ENCODE measurements at regions not wholly inside any gene's neighbourhood (a gene's known extent, or its start where the extent isn't known, plus 50 kb on each side); places are given as distances from the start of the nearest gene placed in this dataset.
"Not testable (repeated sequence)": the region's sequence is repeated elsewhere in the genome, so short reads cannot be mapped to it uniquely, and the experiment has no call there.

GRCh38 chr2:16763493-16763899, 97.9 kb upstream of the CYRIA start:
- DNase-seq: no peak

GRCh38 chr2:16763056-16763455, 97.4 kb upstream of the CYRIA start:
- no peak for DNase-seq

GRCh38 chr2:16760426-16760825, 94.8 kb upstream of the CYRIA start:
- DNase-seq: no peak

GRCh38 chr2:16756831-16757644, 91.4 kb upstream of the CYRIA start:
- peak in 53 of 56 donors; percentile 5 to 91 (median 64) for DNase-seq

GRCh38 chr2:16755442-16755841, 89.8 kb upstream of the CYRIA start:
- no peak for DNase-seq

GRCh38 chr2:16753025-16753424, 87.4 kb upstream of the CYRIA start:
- DNase-seq: not testable (repeated sequence)

- DNase-seq: not testable (repeated sequence)
Measured at GRCh38 chr2:16750925-16751214, 85.2 kb upstream of the CYRIA start.

- no peak for DNase-seq
Measured at GRCh38 chr2:16750175-16750924, 84.7 kb upstream of the CYRIA start.

GRCh38 chr2:16748511-16749266, 83.1 kb upstream of the CYRIA start:
- DNase-seq: not testable (repeated sequence)

GRCh38 chr2:16747689-16748088, 82.1 kb upstream of the CYRIA start:
- no peak for DNase-seq

GRCh38 chr2:16747257-16747656, 81.6 kb upstream of the CYRIA start:
- no peak for DNase-seq

- DNase-seq: peak in 5 of 56 donors; percentile 12 to 39 (median 19)
Measured at GRCh38 chr2:16746833-16747232, 81.2 kb upstream of the CYRIA start.

- no peak for DNase-seq
Measured at GRCh38 chr2:16746329-16746728, 80.7 kb upstream of the CYRIA start.

- DNase-seq: no peak
Measured at GRCh38 chr2:16745466-16745865, 79.8 kb upstream of the CYRIA start.

GRCh38 chr2:16744521-16744920, 78.9 kb upstream of the CYRIA start:
- DNase-seq: no peak

- DNase-seq: no peak
Measured at GRCh38 chr2:16742026-16742425, 76.4 kb upstream of the CYRIA start.

GRCh38 chr2:16741498-16741897, 75.9 kb upstream of the CYRIA start:
- DNase-seq: peak in 8 of 56 donors; percentile 6 to 40 (median 23)

- DNase-seq: no peak
Measured at GRCh38 chr2:16739778-16740581, 74.3 kb upstream of the CYRIA start.

GRCh38 chr2:16738361-16739225, 73.0 kb upstream of the CYRIA start:
- no peak for DNase-seq

GRCh38 chr2:16737812-16738211, 72.2 kb upstream of the CYRIA start:
- DNase-seq: no peak

Measured in nucleus accumbens (tissue), 56 donors.